K562 (cell line): ENCODE measurements at regions not wholly inside any gene's neighbourhood (a gene's known extent, or its start where the extent isn't known, plus 50 kb on each side); places are given as distances from the start of the nearest gene placed in this dataset.

Source experiments
- EP300 ChIP-seq: IDR thresholded peaks from 2 replicates; pipeline ENCODE4 v1.6.1; 2012; ENCODE audit warnings: low read length, improper control_type of control experiment
- SRF ChIP-seq, 2 experiments: fragments of 250-450, 450-650 bp in 1 of 2; sonication (Bioruptor Pico) in 1 of 2; sonication (generic) in 1 of 2; formaldehyde crosslinking; IDR thresholded peaks; 2 replicates each; pipeline versions ENCODE4 v1.5.0 to v1.5.1; 2020 to 2022; ENCODE audit warnings: mild to moderate bottlenecking in 1 of 2, missing genetic modification reagents in 1 of 2

DNA sequence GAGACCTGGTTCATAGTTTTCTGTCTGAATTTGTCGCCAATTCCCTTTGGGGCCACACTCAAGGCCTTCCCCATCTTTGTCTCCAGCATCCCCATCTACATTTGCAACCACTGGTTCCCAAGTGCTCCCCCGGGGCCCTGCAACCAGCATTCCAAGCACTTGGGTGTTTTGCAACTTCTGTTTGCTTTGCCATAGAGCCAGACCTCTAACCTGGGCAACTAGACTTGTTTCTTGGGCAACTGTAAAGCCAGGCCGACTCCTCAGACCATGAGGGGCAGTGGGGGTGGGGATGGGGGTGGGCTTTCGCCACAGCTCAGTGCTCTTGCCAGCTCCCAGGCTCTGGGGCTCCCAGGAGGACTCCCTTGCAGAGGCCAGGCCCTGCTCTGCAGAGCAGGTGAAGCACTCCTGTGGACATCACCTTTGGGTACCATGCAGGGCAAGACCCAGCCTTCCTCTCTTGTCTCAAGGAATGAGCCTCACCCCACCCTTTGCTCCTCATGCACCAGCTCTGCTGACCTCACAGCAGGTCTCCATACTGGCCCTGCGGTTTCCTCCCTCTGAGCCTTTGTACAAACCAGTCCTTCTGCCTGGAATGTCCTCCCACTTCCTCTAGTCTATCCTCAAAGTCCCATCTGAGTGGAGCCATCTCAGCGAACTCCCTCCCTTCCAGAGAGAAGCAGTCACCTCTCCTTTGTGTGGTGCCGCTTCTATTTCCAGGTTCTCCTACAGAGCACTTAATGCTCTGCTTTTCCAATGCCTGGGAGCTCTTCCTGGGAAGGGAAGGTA is 126.7 kb upstream of the MYCN start:
- no peak for TF ChIP-seq EP300
- TF ChIP-seq SRF (CRISPR knock-in tag; IDR thresholded peaks at IDR 0.05) = no peak
